ENCODE measurements at regions not wholly inside any gene's neighbourhood (a gene's known extent, or its start where the extent isn't known, plus 50 kb on each side); places are given as distances from the start of the nearest gene placed in this dataset.
A peak's percentile ranks its signal among the peaks of the same experiment; 100 is the strongest.

GRCh38 chr11:123260511-123261211 is 65.6 kb upstream of the CLMP start:
- Histone ChIP-seq H3K27ac (ENCODE audit: low read length) (no peak overlapping the region), H3K4me3 (ENCODE audit: low read length) (no peak overlapping the region), H3K4me1 (ENCODE audit: control insufficient read depth, insufficient read depth, low read length) (peaks cover 8% of the 10 kb centered on the region), H3K27me3 (ENCODE audit: control insufficient read depth, insufficient read depth, low read length) (peaks cover 6% of the 10 kb centered on the region), H3K9me3 (ENCODE audit: control insufficient read depth, low read depth, low read length) (peaks cover 3% of the 10 kb centered on the region), H3K36me3 (ENCODE audit: control insufficient read depth, insufficient read depth, low read length) (no peaks in the 10 kb centered on the region)
- no peak for DNase-seq
- 100% methylated on average over 1 of the region's 4 CpGs for WGBS (ENCODE audit: insufficient coverage, low lambda C conversion rate)

- Histone ChIP-seq H3K4me1 (ENCODE audit: control insufficient read depth, insufficient read depth, low read length) (peaks cover 8% of the 10 kb centered on the region), H3K27ac (ENCODE audit: low read length) (no peak overlapping the region), H3K27me3 (ENCODE audit: control insufficient read depth, insufficient read depth, low read length) (peaks cover 3% of the 10 kb centered on the region), H3K4me3 (ENCODE audit: low read length) (no peak overlapping the region), H3K9me3 (ENCODE audit: control insufficient read depth, low read depth, low read length) (peaks cover 3% of the 10 kb centered on the region), H3K36me3 (ENCODE audit: control insufficient read depth, insufficient read depth, low read length) (no peaks in the 10 kb centered on the region)
- WGBS (ENCODE audit: insufficient coverage, low lambda C conversion rate): no CpG with 5 or more reads among the region's 2 CpGs
- no peak for DNase-seq
These were observed 63.8 kb upstream of the CLMP start for GRCh38 chr11:123258877-123259276.

DNA sequence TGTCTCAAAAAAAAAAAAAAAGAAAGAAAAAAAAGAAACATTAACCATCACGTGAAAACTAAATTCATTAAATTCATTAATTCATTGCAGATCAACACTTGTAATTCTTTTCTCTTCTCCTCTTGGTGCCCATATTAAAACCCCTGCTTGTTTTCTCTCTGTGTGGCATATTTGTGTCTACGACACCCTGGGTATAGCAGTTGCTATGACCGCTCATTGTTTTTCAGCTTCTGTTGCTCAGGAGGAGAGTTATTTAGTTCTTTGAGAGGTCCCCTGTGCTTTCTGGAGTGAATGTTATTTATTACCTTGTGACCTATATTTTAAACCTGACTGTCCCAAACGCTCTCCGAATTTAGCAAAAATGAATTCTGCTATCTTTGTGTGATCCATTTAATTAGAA is 62.3 kb upstream of the CLMP start:
- Histone ChIP-seq H3K36me3 (ENCODE audit: control insufficient read depth, insufficient read depth, low read length) (no peaks in the 10 kb centered on the region), H3K27me3 (ENCODE audit: control insufficient read depth, insufficient read depth, low read length) (no peaks in the 10 kb centered on the region), H3K27ac (ENCODE audit: low read length) (no peak overlapping the region), H3K4me3 (ENCODE audit: low read length) (no peak overlapping the region), H3K4me1 (ENCODE audit: control insufficient read depth, insufficient read depth, low read length) (peaks cover 8% of the 10 kb centered on the region), H3K9me3 (ENCODE audit: control insufficient read depth, low read depth, low read length) (peaks cover 3% of the 10 kb centered on the region)
- no peak for DNase-seq
- WGBS (ENCODE audit: insufficient coverage, low lambda C conversion rate): no CpG with 5 or more reads among the region's 5 CpGs

- DNase-seq: no peak
- no CpG with 5 or more reads among the region's 8 CpGs for WGBS (ENCODE audit: insufficient coverage, low lambda C conversion rate)
These were observed 60.9 kb upstream of the CLMP start for GRCh38 chr11:123255909-123256308.

DNA sequence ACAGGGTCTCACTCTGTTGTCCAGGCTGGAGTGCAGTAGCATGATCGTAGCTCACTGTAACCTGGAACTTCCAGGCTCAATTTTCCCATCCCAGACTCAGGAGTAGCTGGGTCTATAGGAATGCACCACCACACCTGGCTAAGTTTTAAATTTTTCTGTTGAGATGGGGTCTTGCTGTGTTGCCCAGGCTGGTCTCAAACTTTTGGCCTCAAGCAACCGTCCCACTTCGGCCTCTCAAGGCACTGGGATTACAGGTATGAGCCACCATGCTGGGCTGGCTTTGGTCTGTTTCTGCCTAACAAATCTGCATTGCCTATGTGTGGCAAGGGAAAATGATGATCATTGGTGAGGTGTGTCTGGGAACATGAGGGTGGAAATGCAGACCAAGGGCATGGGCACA is 59.3 kb upstream of the CLMP start:
- peaks cover 5% of the 10 kb centered on the region for H3K4me1 ChIP-seq (ENCODE audit: control insufficient read depth, insufficient read depth, low read length)
- no CpG with 5 or more reads among the region's 3 CpGs for WGBS (ENCODE audit: insufficient coverage, low lambda C conversion rate)
- no peak for DNase-seq
- no peaks in the 10 kb centered on the region for H3K36me3 ChIP-seq (ENCODE audit: control insufficient read depth, insufficient read depth, low read length)
- no peak overlapping the region for H3K4me3 ChIP-seq (ENCODE audit: low read length)
- no peaks in the 10 kb centered on the region for H3K27me3 ChIP-seq (ENCODE audit: control insufficient read depth, insufficient read depth, low read length)
- peaks cover 3% of the 10 kb centered on the region for H3K9me3 ChIP-seq (ENCODE audit: control insufficient read depth, low read depth, low read length)
- H3K27ac ChIP-seq (ENCODE audit: low read length): no peak overlapping the region

More at GRCh38 chr11:123255909-123256308, 60.9 kb upstream of the CLMP start:
- no peaks in the 10 kb centered on the region for H3K36me3 ChIP-seq (ENCODE audit: control insufficient read depth, insufficient read depth, low read length)
- H3K27ac ChIP-seq (ENCODE audit: low read length): no peak overlapping the region
- peaks cover 5% of the 10 kb centered on the region for H3K4me1 ChIP-seq (ENCODE audit: control insufficient read depth, insufficient read depth, low read length)
- no peaks in the 10 kb centered on the region for H3K27me3 ChIP-seq (ENCODE audit: control insufficient read depth, insufficient read depth, low read length)
- H3K9me3 ChIP-seq (ENCODE audit: control insufficient read depth, low read depth, low read length): peaks cover 3% of the 10 kb centered on the region
- H3K4me3 ChIP-seq (ENCODE audit: low read length): no peak overlapping the region

DNA sequence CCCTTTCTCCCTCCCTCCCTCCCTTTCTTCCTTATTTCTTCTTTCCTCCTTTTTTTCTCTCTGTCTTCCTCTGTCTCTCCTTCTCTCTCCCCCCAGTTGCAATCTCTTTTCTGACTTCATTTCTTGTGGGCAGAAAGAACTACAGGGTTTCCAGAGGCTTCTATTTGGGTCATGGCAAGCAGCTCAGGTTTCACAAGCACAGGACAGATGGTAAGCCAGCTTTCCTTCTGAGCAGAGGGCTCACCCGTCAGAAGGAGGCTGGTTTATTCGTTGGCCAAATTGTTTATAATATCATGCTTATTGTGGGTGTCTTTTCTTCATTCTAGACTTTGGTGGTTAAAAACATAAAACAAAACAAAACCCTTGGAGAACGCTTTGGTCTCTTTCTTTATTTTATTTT is 58.9 kb upstream of the CLMP start:
- peaks cover 5% of the 10 kb centered on the region for H3K4me1 ChIP-seq (ENCODE audit: control insufficient read depth, insufficient read depth, low read length)
- no peaks in the 10 kb centered on the region for H3K36me3 ChIP-seq (ENCODE audit: control insufficient read depth, insufficient read depth, low read length)
- 78% methylated on average over 1 of the region's 3 CpGs for WGBS (ENCODE audit: insufficient coverage, low lambda C conversion rate)
- H3K27me3 ChIP-seq (ENCODE audit: control insufficient read depth, insufficient read depth, low read length): no peaks in the 10 kb centered on the region
- DNase-seq: no peak
- no peak overlapping the region for H3K27ac ChIP-seq (ENCODE audit: low read length)
- no peak overlapping the region for H3K4me3 ChIP-seq (ENCODE audit: low read length)
- peaks cover 3% of the 10 kb centered on the region for H3K9me3 ChIP-seq (ENCODE audit: control insufficient read depth, low read depth, low read length)

DNA sequence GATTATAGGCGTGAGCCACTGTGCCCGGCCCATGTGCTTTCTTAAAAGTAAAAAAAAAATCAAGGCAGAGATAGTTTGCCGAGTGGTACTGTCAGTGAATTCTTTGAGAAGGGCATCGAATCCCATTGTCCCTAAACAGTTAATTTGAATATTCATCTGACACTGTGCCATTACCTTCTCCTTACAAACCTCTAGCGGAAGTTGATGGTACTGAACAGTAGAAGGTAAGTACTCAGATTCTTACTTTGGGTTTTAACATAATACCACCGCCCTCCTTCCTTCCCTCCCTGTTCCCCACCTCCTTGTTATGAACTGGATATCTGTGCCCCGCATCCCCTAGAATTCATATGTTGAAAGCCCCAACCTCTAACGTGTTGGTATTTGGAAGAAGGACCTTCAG is 58.2 kb upstream of the CLMP start:
- Histone ChIP-seq H3K9me3 (ENCODE audit: control insufficient read depth, low read depth, low read length) (no peaks in the 10 kb centered on the region), H3K4me3 (ENCODE audit: low read length) (no peak overlapping the region), H3K4me1 (ENCODE audit: control insufficient read depth, insufficient read depth, low read length) (peaks cover 5% of the 10 kb centered on the region), H3K36me3 (ENCODE audit: control insufficient read depth, insufficient read depth, low read length) (no peaks in the 10 kb centered on the region), H3K27ac (ENCODE audit: low read length) (no peak overlapping the region), H3K27me3 (ENCODE audit: control insufficient read depth, insufficient read depth, low read length) (no peaks in the 10 kb centered on the region)
- DNase-seq: no peak
- WGBS (ENCODE audit: insufficient coverage, low lambda C conversion rate): no CpG with 5 or more reads among the region's 8 CpGs

- peak in 1 of 2 donors; percentile 22 for DNase-seq
- WGBS (ENCODE audit: insufficient coverage, low lambda C conversion rate): no CpG with 5 or more reads among the region's 7 CpGs
- Histone ChIP-seq H3K27ac (ENCODE audit: low read length) (no peak overlapping the region), H3K27me3 (ENCODE audit: control insufficient read depth, insufficient read depth, low read length) (no peaks in the 10 kb centered on the region), H3K4me3 (ENCODE audit: low read length) (no peak overlapping the region), H3K36me3 (ENCODE audit: control insufficient read depth, insufficient read depth, low read length) (no peaks in the 10 kb centered on the region), H3K9me3 (ENCODE audit: control insufficient read depth, low read depth, low read length) (no peaks in the 10 kb centered on the region), H3K4me1 (ENCODE audit: control insufficient read depth, insufficient read depth, low read length) (peaks cover 5% of the 10 kb centered on the region)
These were observed 56.8 kb upstream of the CLMP start for GRCh38 chr11:123251657-123252344.

- H3K27ac ChIP-seq (ENCODE audit: low read length): no peak overlapping the region
- 93% methylated on average over 3 of the region's 11 CpGs for WGBS (ENCODE audit: insufficient coverage, low lambda C conversion rate)
- no peak for DNase-seq
These were observed 56.0 kb upstream of the CLMP start for GRCh38 chr11:123250892-123251656.

DNA sequence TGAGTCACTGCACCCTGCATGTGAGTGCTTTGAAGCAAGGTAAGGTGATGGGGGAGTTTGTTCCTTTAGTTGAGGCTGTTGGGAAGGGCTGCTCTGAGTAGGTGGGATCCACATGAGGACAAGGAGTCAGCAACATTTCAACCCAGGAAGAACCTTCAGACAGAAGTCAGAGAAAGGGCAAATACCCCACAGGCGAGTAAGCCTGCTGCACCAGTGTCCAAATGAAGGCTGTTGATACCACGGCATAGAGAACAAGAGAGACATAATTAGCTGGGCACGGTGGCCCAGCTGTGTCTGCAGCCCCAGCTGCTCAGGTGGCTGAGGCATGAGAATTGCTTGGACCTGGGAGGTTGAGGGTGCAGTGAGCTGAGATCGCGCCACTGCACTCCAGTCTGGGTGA is 54.3 kb upstream of the CLMP start:
- Histone ChIP-seq H3K4me1 (ENCODE audit: control insufficient read depth, insufficient read depth, low read length) (no peaks in the 10 kb centered on the region), H3K27me3 (ENCODE audit: control insufficient read depth, insufficient read depth, low read length) (no peaks in the 10 kb centered on the region), H3K9me3 (ENCODE audit: control insufficient read depth, low read depth, low read length) (no peaks in the 10 kb centered on the region), H3K36me3 (ENCODE audit: control insufficient read depth, insufficient read depth, low read length) (no peaks in the 10 kb centered on the region), H3K4me3 (ENCODE audit: low read length) (no peak overlapping the region), H3K27ac (ENCODE audit: low read length) (no peak overlapping the region)
- DNase-seq: no peak
- no CpG with 5 or more reads among the region's 5 CpGs for WGBS (ENCODE audit: insufficient coverage, low lambda C conversion rate)

More at GRCh38 chr11:123250892-123251656, 56.0 kb upstream of the CLMP start:
- Histone ChIP-seq H3K27me3 (ENCODE audit: control insufficient read depth, insufficient read depth, low read length) (no peaks in the 10 kb centered on the region), H3K36me3 (ENCODE audit: control insufficient read depth, insufficient read depth, low read length) (no peaks in the 10 kb centered on the region), H3K4me1 (ENCODE audit: control insufficient read depth, insufficient read depth, low read length) (peaks cover 3% of the 10 kb centered on the region), H3K9me3 (ENCODE audit: control insufficient read depth, low read depth, low read length) (no peaks in the 10 kb centered on the region), H3K4me3 (ENCODE audit: low read length) (no peak overlapping the region)
